Activated naive CD8-positive, alpha-beta T cell treated with anti-CD3 and anti-CD28 coated beads, Interleukin-2, amount 50 U/mL, for 24 hours (primary cell): ENCODE measurements at regions not wholly inside any gene's neighbourhood (a gene's known extent, or its start where the extent isn't known, plus 50 kb on each side); places are given as distances from the start of the nearest gene placed in this dataset.
"Not testable (repeated sequence)": the region's sequence is repeated elsewhere in the genome, so short reads cannot be mapped to it uniquely, and the experiment has no call there.

Source experiments
- ATAC-seq: fragments of 150-1000 bp; cut with Tn5 transposase; one replicate; pipeline ENCODE4 v1.10.0; 2021
- DNase-seq: peaks from one replicate; pipeline ENCODE4 v3.0.0; 2021
- H3K27ac Mint-ChIP-seq: one replicate; pipeline ENCODE4 v1.8.0; 2021; ENCODE audit warnings: mild to moderate bottlenecking, mixed read lengths
- H3K27me3 Mint-ChIP-seq: one replicate; pipeline ENCODE4 v1.8.0; 2021; ENCODE audit warnings: mixed read lengths
- H3K36me3 Mint-ChIP-seq: one replicate; pipeline ENCODE4 v1.8.0; 2021; ENCODE audit warnings: low read depth, mixed read lengths
- H3K4me1 Mint-ChIP-seq: one replicate; pipeline ENCODE4 v1.8.0; 2021; ENCODE audit warnings: mixed read lengths
- H3K4me3 Mint-ChIP-seq: one replicate; pipeline ENCODE4 v1.8.0; 2021; ENCODE audit warnings: mild to moderate bottlenecking, moderate library complexity, mixed read lengths
- H3K9me3 Mint-ChIP-seq: one replicate; pipeline ENCODE4 v1.8.0; 2021; ENCODE audit warnings: mixed read lengths

DNA sequence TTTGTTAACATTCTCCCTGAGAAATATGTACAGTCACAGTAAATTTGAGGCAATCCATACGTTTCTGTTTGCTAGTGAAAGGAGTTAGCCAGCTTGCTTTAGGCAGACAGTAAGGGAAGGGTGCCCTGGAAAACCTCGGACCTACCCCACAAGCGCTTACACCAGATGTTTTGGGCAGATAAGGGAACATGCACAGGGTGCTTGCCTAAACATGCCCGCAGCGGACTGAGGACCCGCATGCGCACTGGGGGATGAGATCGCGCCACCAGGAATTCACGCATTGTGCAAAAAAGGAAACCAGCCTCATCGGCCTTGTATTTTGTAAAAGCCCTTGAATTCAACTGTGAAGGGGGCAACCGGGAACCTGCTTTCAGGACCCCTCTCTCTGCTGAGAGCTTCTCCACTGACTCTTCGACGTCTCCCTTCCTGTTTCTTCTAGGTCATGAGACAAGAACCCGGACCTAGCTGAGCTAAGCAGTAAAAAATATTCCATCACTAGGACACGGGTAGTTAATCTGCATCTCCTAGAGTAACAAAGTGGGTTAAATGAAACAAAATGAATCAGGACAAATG lies 1399.2 kb upstream of the ATXN8OS start:
- H3K27me3 Mint-ChIP-seq = no peaks in the 10 kb centered on the region
- no peak overlapping the region for H3K27ac Mint-ChIP-seq

DNA sequence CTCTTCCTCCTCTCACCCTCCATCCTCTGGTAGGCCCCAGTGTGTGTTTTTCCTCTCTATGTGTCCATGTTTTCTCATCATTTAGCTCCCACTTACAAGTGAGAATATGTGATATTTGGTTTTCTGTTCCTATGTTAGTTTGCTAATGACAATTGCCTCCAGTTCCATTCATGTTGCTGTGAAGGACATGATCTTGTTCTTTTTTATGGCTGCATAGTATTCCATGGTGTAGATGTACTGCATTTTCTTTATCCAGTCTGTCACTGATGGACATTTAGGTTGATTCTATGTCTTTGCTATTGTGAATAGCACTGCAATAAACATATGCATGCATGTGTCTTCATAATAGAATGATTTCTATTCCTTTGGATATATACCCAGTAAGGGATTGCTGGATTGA lies 1401.6 kb upstream of the ATXN8OS start:
- not testable (repeated sequence) for H3K27ac Mint-ChIP-seq, ATAC-seq, H3K9me3 Mint-ChIP-seq, H3K27me3 Mint-ChIP-seq, H3K4me3 Mint-ChIP-seq, DNase-seq, H3K36me3 Mint-ChIP-seq, H3K4me1 Mint-ChIP-seq

More for the DNA sequence above, 1399.2 kb upstream of the ATXN8OS start:
- H3K9me3 Mint-ChIP-seq = peaks cover 12% of the 10 kb centered on the region
- H3K36me3 Mint-ChIP-seq = no peaks in the 10 kb centered on the region
- DNase-seq = no peak
- no peak for ATAC-seq
- H3K4me1 Mint-ChIP-seq = no peaks in the 10 kb centered on the region
- H3K4me3 Mint-ChIP-seq = no peak overlapping the region

DNA sequence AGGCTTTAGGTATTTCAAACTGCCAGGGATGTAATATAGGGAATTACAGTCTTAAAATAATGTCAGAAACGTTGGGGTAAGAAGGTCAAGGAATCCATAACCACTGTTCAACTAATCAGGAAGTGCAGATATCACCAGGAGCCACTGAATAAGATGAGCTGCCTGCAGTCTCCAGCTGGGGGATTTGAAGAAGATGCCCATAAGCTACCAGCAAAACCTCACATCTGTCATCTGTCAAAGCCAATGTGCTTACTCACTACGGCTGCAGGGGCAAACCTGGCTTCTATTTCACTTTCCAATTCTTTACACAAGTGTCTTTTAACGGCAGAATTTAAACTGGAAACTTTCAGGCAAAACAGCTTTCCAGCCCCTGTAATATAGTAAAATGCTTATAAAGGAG lies 1410.1 kb upstream of the ATXN8OS start:
- DNase-seq = no peak
- H3K4me3 Mint-ChIP-seq = no peak overlapping the region
- H3K27me3 Mint-ChIP-seq = no peaks in the 10 kb centered on the region
- no peak overlapping the region for H3K27ac Mint-ChIP-seq
- H3K36me3 Mint-ChIP-seq = no peaks in the 10 kb centered on the region
- ATAC-seq = no peak
- H3K9me3 Mint-ChIP-seq = peaks cover 1% of the 10 kb centered on the region
- no peaks in the 10 kb centered on the region for H3K4me1 Mint-ChIP-seq

DNA sequence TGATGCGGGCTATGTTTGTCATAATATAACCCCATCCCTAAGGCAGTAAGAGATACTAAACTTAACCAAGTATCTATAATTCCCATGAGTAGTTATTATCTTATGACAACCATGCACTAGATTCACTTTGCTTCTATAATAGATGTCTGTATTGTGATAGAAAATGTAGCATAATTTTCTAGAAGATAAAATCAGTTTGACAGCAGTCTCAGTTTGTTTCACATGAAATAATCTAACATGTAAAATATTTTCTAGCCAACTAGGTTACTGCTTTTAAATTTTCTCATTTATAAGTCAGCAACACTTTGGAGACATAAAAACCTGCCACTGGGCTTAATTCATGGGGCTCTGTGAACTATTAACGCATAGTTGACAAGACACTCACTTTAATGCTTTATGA lies 1410.7 kb upstream of the ATXN8OS start:
- H3K9me3 Mint-ChIP-seq = no peaks in the 10 kb centered on the region
- H3K27me3 Mint-ChIP-seq = no peaks in the 10 kb centered on the region
- no peak for DNase-seq
- H3K4me1 Mint-ChIP-seq = no peaks in the 10 kb centered on the region
- no peak overlapping the region for H3K27ac Mint-ChIP-seq
- H3K4me3 Mint-ChIP-seq = no peak overlapping the region
- ATAC-seq = no peak
- no peaks in the 10 kb centered on the region for H3K36me3 Mint-ChIP-seq

DNA sequence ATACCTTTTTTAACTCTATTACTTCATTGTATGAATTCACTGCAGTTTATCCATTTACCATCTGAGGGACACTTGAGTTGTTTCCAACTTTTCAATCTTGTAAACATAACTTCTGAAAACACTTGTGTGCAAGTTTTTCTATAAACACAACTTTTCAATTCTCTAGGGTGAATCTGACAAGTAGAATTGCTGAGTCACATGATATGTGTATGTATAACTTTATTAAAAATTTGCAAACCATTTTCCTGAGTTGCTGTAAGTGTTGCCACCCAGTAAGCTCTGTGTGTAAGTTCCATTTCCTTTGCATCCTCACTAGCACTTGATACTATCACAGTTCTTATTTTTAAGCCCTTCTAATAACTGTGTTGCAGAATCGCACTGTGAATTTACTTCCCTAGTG lies 1415.6 kb upstream of the ATXN8OS start:
- no peak overlapping the region for H3K27ac Mint-ChIP-seq
- DNase-seq (no peak), ATAC-seq (no peak)
- H3K4me1 Mint-ChIP-seq = no peaks in the 10 kb centered on the region
- H3K9me3 Mint-ChIP-seq = peaks cover 11% of the 10 kb centered on the region
- H3K36me3 Mint-ChIP-seq = no peaks in the 10 kb centered on the region
- H3K27me3 Mint-ChIP-seq = no peaks in the 10 kb centered on the region
- no peak overlapping the region for H3K4me3 Mint-ChIP-seq

DNA sequence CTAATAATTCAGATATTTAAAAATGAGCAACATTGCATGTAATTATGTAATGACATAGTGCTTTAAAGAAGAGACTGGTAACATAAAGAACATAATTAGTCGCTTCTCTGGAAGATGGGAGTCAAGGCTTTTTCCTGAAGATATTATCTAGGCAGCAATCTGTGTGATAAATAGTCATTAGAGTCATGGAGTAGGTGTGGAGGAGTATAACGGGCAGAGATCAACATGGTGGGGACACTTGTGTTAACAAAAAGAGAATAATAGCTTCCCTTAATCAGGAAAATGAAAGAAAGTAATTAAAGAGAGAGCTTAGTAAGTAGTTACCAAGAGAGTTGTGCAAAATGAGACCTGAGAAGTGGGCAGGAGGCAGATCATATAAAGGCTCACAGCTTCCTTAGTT lies 1417.1 kb upstream of the ATXN8OS start:
- no peak for DNase-seq
- H3K27ac Mint-ChIP-seq = no peak overlapping the region
- H3K27me3 Mint-ChIP-seq = no peaks in the 10 kb centered on the region
- no peaks in the 10 kb centered on the region for H3K36me3 Mint-ChIP-seq
- no peak overlapping the region for H3K4me3 Mint-ChIP-seq
- peaks cover 11% of the 10 kb centered on the region for H3K9me3 Mint-ChIP-seq
- no peak for ATAC-seq
- H3K4me1 Mint-ChIP-seq = no peaks in the 10 kb centered on the region

DNA sequence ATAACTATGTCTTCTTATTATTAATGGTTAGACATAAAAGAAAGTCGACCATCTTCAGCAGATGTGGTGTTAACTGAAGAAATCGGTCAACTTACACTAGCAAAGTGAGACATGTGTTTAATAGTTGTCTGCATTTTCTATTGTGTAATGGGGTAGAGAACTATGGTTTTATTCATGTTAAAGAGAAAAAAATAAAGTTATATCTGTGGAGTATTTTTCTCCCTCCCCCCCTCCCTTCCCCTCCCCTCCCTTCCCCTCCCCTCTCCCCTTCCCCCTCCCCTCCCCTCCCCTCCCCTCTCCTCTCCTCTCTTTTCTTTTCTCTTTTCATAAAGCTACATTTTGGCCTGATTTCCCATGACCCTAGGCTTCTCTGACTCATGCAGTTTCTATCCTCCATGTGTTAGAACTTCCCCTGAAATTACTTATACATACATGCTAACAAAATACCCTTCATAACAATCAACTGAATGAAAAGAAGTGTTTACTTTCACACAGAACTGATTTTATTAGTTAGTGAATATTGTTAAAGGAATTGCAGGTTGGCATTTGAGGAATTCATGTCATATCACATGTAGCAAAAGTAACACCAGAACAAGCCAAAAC lies 1431.0 kb upstream of the ATXN8OS start:
- Mint-ChIP-seq H3K4me1 (no peaks in the 10 kb centered on the region), H3K4me3 (no peak overlapping the region), H3K27me3 (no peaks in the 10 kb centered on the region), H3K9me3 (peaks cover 7% of the 10 kb centered on the region), H3K36me3 (no peaks in the 10 kb centered on the region), H3K27ac (no peak overlapping the region)
- ATAC-seq (no peak), DNase-seq (no peak)

DNA sequence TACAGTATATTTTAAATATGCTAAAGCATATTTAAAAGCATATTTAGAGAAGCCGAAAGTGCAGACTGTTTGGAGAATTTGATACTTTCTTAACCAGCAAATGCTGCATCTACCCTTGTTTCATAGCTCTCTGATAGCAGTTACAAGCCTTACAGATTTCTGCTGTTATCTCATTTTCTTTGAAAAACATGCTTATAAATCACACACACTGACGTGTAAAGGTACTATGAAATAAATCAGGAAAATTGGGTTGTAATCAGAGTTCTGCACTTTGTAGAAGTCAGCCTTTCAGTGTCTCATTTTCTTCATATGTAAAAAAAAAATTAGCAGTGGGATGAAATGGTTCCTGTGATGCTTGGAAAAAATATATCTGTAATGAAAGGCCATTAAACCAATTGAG lies 1432.4 kb upstream of the ATXN8OS start:
- peaks cover 10% of the 10 kb centered on the region for H3K9me3 Mint-ChIP-seq
- DNase-seq (no peak), ATAC-seq (no peak)
- no peaks in the 10 kb centered on the region for H3K36me3 Mint-ChIP-seq
- no peak overlapping the region for H3K27ac Mint-ChIP-seq
- H3K4me3 Mint-ChIP-seq = no peak overlapping the region
- no peaks in the 10 kb centered on the region for H3K27me3 Mint-ChIP-seq
- no peaks in the 10 kb centered on the region for H3K4me1 Mint-ChIP-seq

DNA sequence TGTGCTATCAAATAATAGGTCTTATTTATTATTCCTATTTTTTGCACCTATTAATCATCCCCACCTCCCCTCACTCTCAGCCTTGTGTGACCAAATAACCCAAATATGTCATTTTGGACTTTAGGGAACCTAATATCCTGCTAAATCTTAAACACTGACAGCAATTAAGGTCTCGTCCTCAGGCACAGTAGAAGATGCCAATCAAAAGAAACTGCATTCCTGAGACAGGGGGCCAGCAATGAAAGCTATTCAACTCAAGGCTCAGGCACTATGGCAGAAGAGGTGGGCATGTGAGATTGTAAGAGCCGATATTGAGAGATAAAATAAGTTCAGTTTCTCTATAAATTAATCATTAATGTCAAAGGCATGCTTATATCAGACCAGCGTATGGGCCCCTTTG lies 1437.7 kb upstream of the PCDH9 start:
- no peak overlapping the region for H3K27ac Mint-ChIP-seq
- ATAC-seq = no peak
- no peaks in the 10 kb centered on the region for H3K4me1 Mint-ChIP-seq
- no peaks in the 10 kb centered on the region for H3K27me3 Mint-ChIP-seq
- H3K36me3 Mint-ChIP-seq = no peaks in the 10 kb centered on the region
- DNase-seq = no peak
- peaks cover 14% of the 10 kb centered on the region for H3K9me3 Mint-ChIP-seq
- no peak overlapping the region for H3K4me3 Mint-ChIP-seq

DNA sequence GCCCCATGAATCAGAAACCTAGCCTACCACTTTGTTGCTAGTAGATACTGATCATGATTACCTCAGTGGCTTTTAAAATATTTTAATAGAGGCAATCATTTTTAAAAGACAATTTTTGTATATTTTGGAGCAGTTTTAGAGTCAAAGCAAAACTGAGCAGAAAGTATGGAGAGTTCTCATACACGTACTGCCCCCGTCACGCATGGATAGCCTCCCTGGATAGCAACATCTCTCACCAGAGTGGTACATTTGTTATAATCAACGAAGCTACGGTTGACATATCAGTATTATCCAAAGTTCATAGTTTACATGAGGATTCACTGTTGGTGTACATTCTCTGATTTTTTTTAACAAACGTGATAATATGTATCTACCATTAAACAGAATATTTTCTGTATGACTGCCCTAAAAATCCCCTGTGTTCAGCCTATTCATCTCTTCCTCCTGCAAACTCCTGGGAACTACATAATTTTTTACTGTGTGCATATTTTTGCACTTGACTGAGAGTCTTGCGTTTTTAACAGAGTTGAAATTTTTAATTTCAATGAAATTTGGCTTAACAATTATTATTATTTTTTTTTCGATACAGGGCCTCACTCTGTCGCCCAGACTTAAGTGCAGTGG lies 1436.8 kb upstream of the PCDH9 start:
- H3K4me1 Mint-ChIP-seq = no peaks in the 10 kb centered on the region
- H3K27ac Mint-ChIP-seq = no peak overlapping the region
- no peak overlapping the region for H3K4me3 Mint-ChIP-seq
- no peaks in the 10 kb centered on the region for H3K27me3 Mint-ChIP-seq
- peaks cover 14% of the 10 kb centered on the region for H3K9me3 Mint-ChIP-seq
- ATAC-seq (no peak), DNase-seq (no peak)
- H3K36me3 Mint-ChIP-seq = no peaks in the 10 kb centered on the region

DNA sequence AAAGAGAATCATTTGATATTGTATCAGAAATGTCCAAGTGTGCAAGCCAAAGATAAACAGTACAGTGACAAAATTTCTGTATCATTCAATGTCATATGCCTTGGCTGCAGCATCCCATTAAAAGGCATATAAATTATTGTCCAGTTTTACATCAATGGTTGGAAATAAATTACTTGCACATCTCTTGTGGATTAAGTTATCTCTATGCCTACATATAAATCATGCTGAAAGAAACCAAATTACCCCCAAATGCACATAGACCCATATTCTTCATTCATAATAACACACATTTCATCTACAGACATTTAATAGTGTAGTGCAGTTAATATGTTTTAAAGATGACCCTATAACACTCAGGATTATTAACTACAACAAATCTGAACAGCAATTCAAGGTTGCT lies 1415.7 kb upstream of the PCDH9 start:
- H3K9me3 Mint-ChIP-seq = peaks cover 2% of the 10 kb centered on the region
- H3K27ac Mint-ChIP-seq = no peak overlapping the region
- ATAC-seq (no peak), DNase-seq (no peak)
- no peaks in the 10 kb centered on the region for H3K4me1 Mint-ChIP-seq
- no peaks in the 10 kb centered on the region for H3K36me3 Mint-ChIP-seq
- H3K27me3 Mint-ChIP-seq = no peaks in the 10 kb centered on the region
- H3K4me3 Mint-ChIP-seq = no peak overlapping the region

DNA sequence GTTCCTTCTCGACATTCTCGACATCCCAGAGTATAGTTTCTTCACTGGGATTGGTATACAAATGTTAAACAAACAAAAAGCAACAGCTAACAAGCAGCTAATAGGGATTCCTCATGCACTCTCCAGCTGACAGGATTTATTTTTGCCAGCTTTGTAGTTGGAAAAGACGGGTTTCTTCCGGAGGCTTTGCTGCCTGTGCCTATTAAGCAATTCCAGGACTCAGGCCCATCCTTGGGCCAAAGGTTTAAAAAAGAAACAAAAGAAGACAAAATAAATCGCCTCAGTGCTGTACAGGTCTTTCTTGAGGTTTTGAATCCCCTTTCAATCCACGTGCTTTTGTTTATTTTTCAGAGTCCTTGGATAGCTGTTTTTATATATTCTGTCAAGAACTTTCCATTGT lies 1414.5 kb upstream of the PCDH9 start:
- Mint-ChIP-seq H3K36me3 (no peaks in the 10 kb centered on the region), H3K27ac (no peak overlapping the region), H3K4me1 (no peaks in the 10 kb centered on the region), H3K9me3 (no peaks in the 10 kb centered on the region), H3K27me3 (no peaks in the 10 kb centered on the region), H3K4me3 (no peak overlapping the region)
- DNase-seq (no peak), ATAC-seq (no peak)

DNA sequence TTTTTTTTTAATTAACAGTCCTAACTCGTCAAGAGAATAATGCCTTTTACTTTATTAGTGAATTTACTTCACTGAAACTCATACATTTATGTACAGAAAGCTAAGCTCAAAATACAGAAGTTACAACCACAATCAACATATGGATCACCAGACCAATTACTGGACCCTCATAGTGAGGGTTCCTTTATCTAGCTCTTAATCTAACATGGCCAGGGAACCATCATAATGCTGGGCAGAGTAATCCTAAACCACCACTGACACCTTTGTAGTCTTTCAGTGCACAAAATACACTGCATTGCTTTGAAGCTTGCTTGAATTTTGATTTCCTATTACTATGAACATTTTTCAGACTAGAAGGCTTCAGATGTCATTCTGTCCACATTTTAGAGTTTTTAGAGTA lies 1406.6 kb upstream of the PCDH9 start:
- Mint-ChIP-seq H3K27me3 (no peaks in the 10 kb centered on the region), H3K4me3 (no peak overlapping the region), H3K36me3 (no peaks in the 10 kb centered on the region), H3K27ac (no peak overlapping the region), H3K4me1 (no peaks in the 10 kb centered on the region), H3K9me3 (peaks cover 12% of the 10 kb centered on the region)
- DNase-seq (no peak), ATAC-seq (no peak)

DNA sequence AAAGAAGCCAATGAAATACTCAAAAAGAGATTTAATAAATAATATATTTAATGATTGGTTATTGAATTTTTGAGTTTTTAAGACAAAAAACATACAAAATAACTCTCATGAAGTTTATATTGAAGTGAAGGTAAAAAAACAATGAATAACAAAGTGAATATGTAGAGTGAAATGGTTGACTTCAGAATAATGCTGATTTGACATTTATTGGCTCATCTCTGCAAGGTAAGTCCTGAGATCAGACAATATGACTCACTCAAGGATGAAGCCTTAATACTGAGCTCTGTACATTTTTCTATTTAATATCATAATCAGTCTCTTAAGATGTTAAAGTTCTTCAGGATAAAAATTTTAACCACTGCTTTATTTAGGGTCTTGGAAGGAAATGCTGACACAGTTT lies 1398.9 kb upstream of the PCDH9 start:
- DNase-seq = no peak
- Mint-ChIP-seq H3K9me3 (peaks cover 23% of the 10 kb centered on the region), H3K27ac (no peak overlapping the region), H3K27me3 (no peaks in the 10 kb centered on the region), H3K4me3 (no peak overlapping the region), H3K4me1 (no peaks in the 10 kb centered on the region), H3K36me3 (no peaks in the 10 kb centered on the region)
- ATAC-seq = no peak

DNA sequence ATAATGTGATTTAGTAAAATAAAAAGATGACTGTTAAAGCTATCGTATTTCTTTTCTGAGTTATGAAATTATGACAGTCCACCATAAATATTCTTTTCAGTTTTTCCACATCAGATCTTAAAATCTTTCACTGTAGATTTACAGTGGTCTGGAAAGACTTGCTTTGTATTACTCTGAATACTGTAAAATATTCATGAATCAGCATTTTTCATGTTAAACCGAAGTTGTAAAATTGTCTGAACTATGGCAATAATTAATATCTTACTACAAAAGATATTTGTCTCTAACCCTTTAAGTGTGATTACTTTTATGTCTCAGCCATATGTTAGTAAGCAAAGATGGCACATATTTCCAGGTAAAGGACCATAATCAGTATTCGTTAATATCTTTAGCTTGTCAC lies 1397.2 kb upstream of the PCDH9 start:
- Mint-ChIP-seq H3K9me3 (peaks cover 16% of the 10 kb centered on the region), H3K4me1 (no peaks in the 10 kb centered on the region), H3K27ac (no peak overlapping the region), H3K4me3 (no peak overlapping the region), H3K36me3 (no peaks in the 10 kb centered on the region), H3K27me3 (no peaks in the 10 kb centered on the region)
- ATAC-seq (no peak), DNase-seq (no peak)
